ENCODE measurements at regions not wholly inside any gene's neighbourhood (a gene's known extent, or its start where the extent isn't known, plus 50 kb on each side); places are given as distances from the start of the nearest gene placed in this dataset.

DNA sequence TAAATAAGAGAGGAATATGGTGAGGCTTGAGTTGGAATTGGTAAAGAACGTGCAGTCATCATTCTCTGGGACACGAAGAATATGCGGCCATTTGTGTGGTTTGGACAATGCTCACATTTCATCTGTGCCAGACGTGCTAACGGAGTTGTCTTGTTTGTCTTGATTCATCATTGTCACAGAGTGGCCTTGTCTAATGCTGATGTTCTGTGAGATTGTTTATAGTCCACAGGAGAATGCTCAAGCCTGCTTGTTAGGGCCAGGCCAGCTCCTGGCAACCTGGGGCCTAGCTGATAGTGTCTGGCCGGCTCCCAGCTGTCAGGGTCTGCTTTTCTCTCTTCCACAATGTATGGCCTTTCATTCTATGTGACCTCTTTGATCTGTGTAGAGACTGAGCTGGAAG lies 384.7 kb downstream of the EDEM1 start:
- TF ChIP-seq POLR2AphosphoS5 (IDR thresholded peaks at IDR 0.05): no peak
- TF ChIP-seq, protein P1, sequence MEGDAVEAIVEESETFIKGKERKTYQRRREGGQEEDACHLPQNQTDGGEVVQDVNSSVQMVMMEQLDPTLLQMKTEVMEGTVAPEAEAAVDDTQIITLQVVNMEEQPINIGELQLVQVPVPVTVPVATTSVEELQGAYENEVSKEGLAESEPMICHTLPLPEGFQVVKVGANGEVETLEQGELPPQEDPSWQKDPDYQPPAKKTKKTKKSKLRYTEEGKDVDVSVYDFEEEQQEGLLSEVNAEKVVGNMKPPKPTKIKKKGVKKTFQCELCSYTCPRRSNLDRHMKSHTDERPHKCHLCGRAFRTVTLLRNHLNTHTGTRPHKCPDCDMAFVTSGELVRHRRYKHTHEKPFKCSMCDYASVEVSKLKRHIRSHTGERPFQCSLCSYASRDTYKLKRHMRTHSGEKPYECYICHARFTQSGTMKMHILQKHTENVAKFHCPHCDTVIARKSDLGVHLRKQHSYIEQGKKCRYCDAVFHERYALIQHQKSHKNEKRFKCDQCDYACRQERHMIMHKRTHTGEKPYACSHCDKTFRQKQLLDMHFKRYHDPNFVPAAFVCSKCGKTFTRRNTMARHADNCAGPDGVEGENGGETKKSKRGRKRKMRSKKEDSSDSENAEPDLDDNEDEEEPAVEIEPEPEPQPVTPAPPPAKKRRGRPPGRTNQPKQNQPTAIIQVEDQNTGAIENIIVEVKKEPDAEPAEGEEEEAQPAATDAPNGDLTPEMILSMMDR (IDR thresholded peaks at IDR 0.05): no peak
- no peak for TF ChIP-seq POLR2A (IDR thresholded peaks at IDR 0.05)

Data from prostate gland (tissue), 2 donors.